ENCODE measurements at regions not wholly inside any gene's neighbourhood (a gene's known extent, or its start where the extent isn't known, plus 50 kb on each side); places are given as distances from the start of the nearest gene placed in this dataset.

GRCh38 chr10:91115618-91116390 lies 104.7 kb upstream of the PCGF5 start:
- no peak for TF ChIP-seq CTCF (IDR thresholded peaks at IDR 0.05)
- no peak for TF ChIP-seq SIN3A (IDR thresholded peaks at IDR 0.05; ENCODE audit: borderline replicate concordance, insufficient read depth, low read depth, low read length)
- TF ChIP-seq POLR2AphosphoS5 (IDR thresholded peaks at IDR 0.05; ENCODE audit: low read depth, low read length) = no peak
- TF ChIP-seq REST (IDR thresholded peaks at IDR 0.05; ENCODE audit: insufficient read depth in 1 of 2, low read depth in 2 of 2, low read length in 1 of 2) = no peak
